Transverse colon (tissue), 4 donors: ENCODE measurements at regions not wholly inside any gene's neighbourhood (a gene's known extent, or its start where the extent isn't known, plus 50 kb on each side); places are given as distances from the start of the nearest gene placed in this dataset.

Experiments used
- DNase-seq: peaks from one replicate; pipeline ENCODE4 v3.0.0-alpha.2; 2019
- H3K27ac ChIP-seq, 4 donors: fragments of 200-600 bp; sonication (generic); 2 replicates each; pipeline ENCODE4 v1.5.1; 2016 to 2018; ENCODE audit warnings: inconsistent platforms in 4 of 4
- H3K27me3 ChIP-seq: fragments of 200-600 bp; sonication (generic); 2 replicates; pipeline ENCODE4 v1.5.1; 2017; ENCODE audit warnings: inconsistent platforms
- H3K36me3 ChIP-seq, 4 donors: fragments of 200-600 bp; sonication (generic); 2 replicates each; pipeline ENCODE4 v1.5.1; 2017 to 2019; ENCODE audit warnings: inconsistent platforms in 4 of 4
- H3K4me1 ChIP-seq, 4 donors: fragments of 200-600 bp; sonication (generic); 2 replicates each; pipeline ENCODE4 v1.5.1; 2017 to 2020; ENCODE audit warnings: inconsistent platforms in 4 of 4
- H3K4me3 ChIP-seq, 4 donors: fragments of 200-600 bp; sonication (generic); 1 replicate in 1 of 4; 2 replicates in 3 of 4; pipeline versions ENCODE4 v1.5.1 to v1.6.1; 2017 to 2019; ENCODE audit warnings: inconsistent platforms in 4 of 4
- H3K9me3 ChIP-seq, 2 donors: fragments of 200-600 bp; sonication (generic); 2 replicates each; pipeline ENCODE4 v1.5.1; 2017 to 2019; ENCODE audit warnings: inconsistent platforms in 2 of 2
- CTCF ChIP-seq, 5 experiments: fragments of 200-600 bp in 3 of 5; fragments of 450-650 bp in 2 of 5; sonication (generic) in 3 of 5; IDR thresholded peaks; 1 replicate in 2 of 5; 2 replicates in 3 of 5; pipeline ENCODE4 v1.5.1; 2016 to 2017; ENCODE audit warnings: antibody characterized with exemption in 5 of 5, inconsistent platforms in 3 of 5, mild to moderate bottlenecking in 2 of 5, moderate library complexity in 1 of 5
- EP300 ChIP-seq: sonication (generic); formaldehyde crosslinking; IDR thresholded peaks from one replicate; pipeline ENCODE4 v1.6.1; 2017; ENCODE audit warnings: antibody characterized with exemption, low read depth
- POLR2A ChIP-seq: fragments of 450-650 bp; IDR thresholded peaks from one replicate; pipeline ENCODE4 v1.6.1; 2016; ENCODE audit warnings: antibody characterized with exemption, mild to moderate bottlenecking, moderate library complexity
- POLR2AphosphoS5 ChIP-seq, 3 donors: sonication (generic); formaldehyde crosslinking; IDR thresholded peaks; one replicate each; pipeline ENCODE4 v1.6.1; 2016; ENCODE audit warnings: antibody characterized with exemption in 3 of 3
- WGBS, 2 donors: methylation state at CpG; one replicate each; pipeline ENCODE4 v1.1.5; 2018; ENCODE audit warnings: low coverage in 1 of 2; 5-methylcytosine and 5-hydroxymethylcytosine counted together
- in situ Hi-C, 4 donors: fragments of 200-750 bp; cut with MboI; loops; one replicate each; pipeline versions ENCODE4 v1.15.0 to v1.15.1; 2017; ENCODE audit warnings: low sequenced_read_pairs in 3 of 4, low pct_ligation_motif_present in 1 of 4, low pct_unique_long_range_greater_than_20kb in 1 of 4
- intact Hi-C: fragments of 100-400 bp; cut with DNase I; formaldehyde crosslinking; loops from one replicate; pipeline ENCODE4 v1.15.1; 2023; ENCODE audit warnings: low total_unique reads

GRCh38 chr3:112751061-112751460 lies 95.6 kb downstream of the CD200R1L start:
- TF ChIP-seq CTCF (IDR thresholded peaks at IDR 0.05) (no peak), POLR2AphosphoS5 (IDR thresholded peaks at IDR 0.05) (no peak), EP300 (no peak), POLR2A (no peak)
- H3K9me3 ChIP-seq, result no peaks in the 10 kb centered on the region
- peak overlapping the region in 1 of 4 donors; percentile 49 for H3K27ac ChIP-seq
- peaks cover 0 to 24% (median 3%) of the 10 kb centered on the region in 4 donors for H3K4me1 ChIP-seq
- H3K36me3 ChIP-seq, result no peaks in the 10 kb centered on the region
- no peak overlapping the region for H3K4me3 ChIP-seq
- H3K27me3 ChIP-seq, result no peaks in the 10 kb centered on the region
- no peak for DNase-seq
- intact Hi-C loops, result no loop called here
- in situ Hi-C loops, result no loop called here
- WGBS, 2 donors, result 88 to 89% methylated on average over 1 of the region's 1 CpG

- Histone ChIP-seq H3K9me3 (no peaks in the 10 kb centered on the region), H3K36me3 (no peaks in the 10 kb centered on the region), H3K27ac (no peak overlapping the region), H3K4me1 (peaks cover 0 to 20% (median 1%) of the 10 kb centered on the region in 4 donors), H3K27me3 (no peaks in the 10 kb centered on the region), H3K4me3 (no peak overlapping the region)
- in situ Hi-C loops (no loop called here), intact Hi-C loops (no loop called here)
- TF ChIP-seq POLR2A (no peak), POLR2AphosphoS5 (IDR thresholded peaks at IDR 0.05) (no peak), CTCF (IDR thresholded peaks at IDR 0.05) (no peak), EP300 (no peak)
- no peak for DNase-seq
- 80 to 88% methylated on average over 3 of the region's 3 CpGs for WGBS, 2 donors
These were observed 99.0 kb downstream of the CD200R1L start for GRCh38 chr3:112747624-112748023.

- DNase-seq, result no peak
- in situ Hi-C loops, result no loop called here
These were observed 99.9 kb downstream of the CD200R1L start for GRCh38 chr3:112746675-112747280.

GRCh38 chr3:112745567-112746248 lies 101.0 kb downstream of the CD200R1L start:
- no peak for TF ChIP-seq CTCF (IDR thresholded peaks at IDR 0.05)
- no peak for TF ChIP-seq POLR2AphosphoS5 (IDR thresholded peaks at IDR 0.05)
- no peak for TF ChIP-seq POLR2A
- TF ChIP-seq EP300, result no peak
- H3K27ac ChIP-seq, result no peak overlapping the region
- H3K9me3 ChIP-seq, result no peaks in the 10 kb centered on the region
- in situ Hi-C loops (no loop called here), intact Hi-C loops (no loop called here)
- DNase-seq, result no peak
- 73 to 75% methylated on average over 4 of the region's 4 CpGs for WGBS, 2 donors
- no peaks in the 10 kb centered on the region for H3K36me3 ChIP-seq
- H3K27me3 ChIP-seq, result no peaks in the 10 kb centered on the region
- H3K4me3 ChIP-seq, result no peak overlapping the region
- peaks cover 0 to 6% (median 0%) of the 10 kb centered on the region in 4 donors for H3K4me1 ChIP-seq

More at GRCh38 chr3:112746675-112747280, 99.9 kb downstream of the CD200R1L start:
- Histone ChIP-seq H3K4me1 (peaks cover 0 to 11% (median 0%) of the 10 kb centered on the region in 4 donors), H3K27me3 (no peaks in the 10 kb centered on the region), H3K4me3 (no peak overlapping the region), H3K9me3 (no peaks in the 10 kb centered on the region), H3K36me3 (no peaks in the 10 kb centered on the region), H3K27ac (no peak overlapping the region)
- WGBS, 2 donors, result 71 to 94% methylated on average over 2 to 6 of the region's 6 CpGs
- TF ChIP-seq POLR2AphosphoS5 (IDR thresholded peaks at IDR 0.05) (no peak), POLR2A (no peak), CTCF (IDR thresholded peaks at IDR 0.05) (no peak), EP300 (no peak)
- intact Hi-C loops, result no loop called here
